Stimulated activated CD4-positive, alpha-beta T cell treated with anti-CD3 and anti-CD28 coated beads, Interleukin-1b, Interleukin-23, amount 100 ng/mL, for 1 hour (primary cell): ENCODE measurements at regions not wholly inside any gene's neighbourhood (a gene's known extent, or its start where the extent isn't known, plus 50 kb on each side); places are given as distances from the start of the nearest gene placed in this dataset.
"Not testable (repeated sequence)": the region's sequence is repeated elsewhere in the genome, so short reads cannot be mapped to it uniquely, and the experiment has no call there.

ENCODE experiments used
- DNase-seq, 2 donors: peaks; one replicate each; pipeline ENCODE4 v3.0.0-alpha.2; 2020; ENCODE audit warnings: low read depth in 2 of 2

GRCh38 chr3:43838009-43838758 lies 147.4 kb downstream of the ABHD5 start:
- DNase-seq = no peak

- no peak for DNase-seq
Observed at GRCh38 chr3:43838877-43839276, 148.1 kb downstream of the ABHD5 start.

DNA sequence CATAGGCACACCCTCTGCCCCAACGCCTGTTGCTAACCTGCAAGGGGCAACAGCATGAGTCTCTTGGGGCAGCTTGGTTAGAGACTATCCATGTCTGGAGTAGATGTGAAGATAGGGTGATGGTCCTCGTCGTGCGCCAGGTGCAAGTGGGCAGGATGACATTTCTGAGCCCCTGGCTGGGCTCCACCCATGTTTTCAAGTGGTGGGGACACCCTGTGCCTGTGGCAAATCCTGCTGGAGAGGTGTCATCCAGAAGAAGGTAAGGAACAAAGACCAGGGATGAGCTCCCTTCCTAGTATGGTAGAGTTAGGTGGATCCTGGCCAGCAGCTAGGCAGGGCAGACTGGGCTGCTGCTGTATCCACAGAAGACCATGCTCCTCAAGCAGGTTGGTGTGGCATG lies 152.6 kb downstream of the ABHD5 start:
- no peak for DNase-seq

DNA sequence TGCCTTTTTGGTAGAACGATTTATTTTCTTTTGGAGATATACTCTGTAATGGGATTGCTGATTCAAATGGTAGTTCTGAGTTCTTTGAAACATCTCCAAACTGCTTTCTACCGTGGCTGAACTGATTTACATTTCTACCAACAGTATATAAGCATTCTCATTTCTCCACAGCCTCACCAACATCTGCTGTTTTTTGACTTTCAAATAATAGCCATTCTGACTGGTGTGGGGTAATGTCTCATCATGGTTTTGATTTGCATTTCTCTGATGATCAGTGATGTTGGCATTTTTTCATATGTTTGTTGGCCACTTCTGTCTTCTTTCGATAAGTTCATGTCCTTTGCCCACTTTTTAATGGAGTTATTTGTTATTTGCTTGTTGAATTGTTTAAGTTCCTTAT lies 154.0 kb downstream of the ABHD5 start:
- DNase-seq = no peak

DNA sequence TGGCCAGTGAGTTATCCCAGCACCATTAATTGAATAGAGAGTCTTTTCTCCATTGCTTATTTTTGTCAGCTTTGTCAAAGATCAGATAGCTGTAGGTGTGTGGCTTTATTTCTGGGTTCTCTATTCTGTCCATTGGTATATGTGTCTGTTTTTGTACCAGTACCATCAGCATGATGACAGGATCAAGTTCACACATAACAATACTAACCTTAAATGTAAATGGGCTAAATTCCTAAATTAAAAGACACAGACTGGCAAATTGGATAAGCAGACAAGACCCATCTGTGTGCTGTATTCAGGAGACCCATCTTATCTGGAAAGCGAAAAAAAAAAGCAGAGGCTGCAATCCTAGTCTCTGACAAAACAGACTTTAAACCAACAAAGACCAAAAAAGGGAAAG lies 154.8 kb downstream of the ABHD5 start:
- DNase-seq = not testable (repeated sequence)

GRCh38 chr3:43852066-43852465 lies 161.3 kb downstream of the ABHD5 start:
- no peak for DNase-seq

DNA sequence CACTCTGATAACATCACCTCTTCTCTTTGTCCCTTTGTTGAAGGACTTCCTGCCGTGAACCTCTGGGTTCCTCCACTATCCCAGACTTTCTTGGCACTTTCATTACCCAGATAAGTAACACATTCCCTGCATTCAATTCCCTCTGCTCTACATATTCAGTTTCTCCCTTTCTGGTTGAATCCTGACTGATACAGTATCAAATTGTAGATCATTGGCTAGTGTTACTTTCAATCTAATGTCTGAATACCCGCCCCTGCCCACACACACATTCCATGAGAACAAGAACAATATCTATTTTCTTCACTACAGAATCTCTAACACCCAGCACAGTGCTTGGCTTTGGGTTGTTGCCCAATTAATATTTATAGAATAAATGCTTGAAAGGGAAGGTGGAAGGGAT lies 163.5 kb downstream of the ABHD5 start:
- DNase-seq = no peak

- no peak for DNase-seq
Observed at GRCh38 chr3:43854916-43855315, 164.2 kb downstream of the ABHD5 start.

DNA sequence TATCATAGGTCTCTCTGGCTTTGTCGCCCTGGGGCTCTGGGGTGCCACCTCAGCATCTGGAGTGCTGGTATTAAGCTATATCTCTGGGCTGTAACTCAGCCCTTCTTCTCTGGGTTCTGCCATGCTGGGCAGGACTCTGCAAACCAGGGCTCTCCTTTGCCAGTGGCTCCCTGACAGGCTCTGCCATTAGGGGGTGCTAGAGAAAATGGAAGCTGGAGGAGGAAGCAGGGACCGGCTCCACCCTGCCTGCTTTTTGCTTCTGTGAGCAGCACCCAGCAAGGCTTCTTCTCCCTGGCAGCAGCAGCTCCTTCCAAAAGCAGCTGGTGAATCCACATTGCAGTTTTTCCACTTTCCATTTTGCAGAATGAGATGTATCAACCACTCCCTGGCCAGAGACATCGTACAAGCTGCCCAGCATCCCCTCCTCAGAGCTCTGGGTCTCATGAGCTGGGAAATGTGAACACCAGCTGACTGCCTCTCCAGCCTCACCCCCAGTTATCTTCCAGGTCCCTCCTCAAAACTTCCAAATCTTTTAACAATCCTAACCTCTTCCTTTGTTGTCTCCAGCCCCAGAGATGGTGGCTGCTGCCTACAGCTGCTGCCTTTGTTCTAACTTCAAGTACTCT lies 165.0 kb downstream of the ABHD5 start:
- DNase-seq = peak in 1 of 2 donors; percentile 2

GRCh38 chr3:43856351-43856750 lies 165.6 kb downstream of the ABHD5 start:
- no peak for DNase-seq

DNA sequence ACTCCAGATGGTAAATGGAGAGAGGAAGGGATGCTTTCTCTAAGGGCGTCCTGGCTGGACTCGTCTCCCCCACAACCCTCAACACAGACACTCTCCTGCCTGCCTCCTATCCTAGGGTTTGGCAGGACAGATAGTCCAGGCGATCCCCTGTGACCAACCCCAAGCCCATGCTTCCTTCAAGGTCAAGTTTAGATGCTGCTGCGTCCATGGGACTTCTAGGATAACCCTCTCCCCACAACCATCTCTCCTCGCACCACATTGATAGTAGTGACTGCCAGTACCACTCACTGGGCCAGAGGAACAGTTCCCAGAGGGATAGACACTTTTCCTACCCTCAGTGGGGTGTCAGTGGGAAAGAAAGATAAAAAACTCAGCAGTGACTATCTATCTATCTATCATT lies 166.0 kb downstream of the ABHD5 start:
- DNase-seq = no peak

GRCh38 chr3:43857361-43858293 lies 166.9 kb downstream of the ABHD5 start:
- DNase-seq = no peak

DNA sequence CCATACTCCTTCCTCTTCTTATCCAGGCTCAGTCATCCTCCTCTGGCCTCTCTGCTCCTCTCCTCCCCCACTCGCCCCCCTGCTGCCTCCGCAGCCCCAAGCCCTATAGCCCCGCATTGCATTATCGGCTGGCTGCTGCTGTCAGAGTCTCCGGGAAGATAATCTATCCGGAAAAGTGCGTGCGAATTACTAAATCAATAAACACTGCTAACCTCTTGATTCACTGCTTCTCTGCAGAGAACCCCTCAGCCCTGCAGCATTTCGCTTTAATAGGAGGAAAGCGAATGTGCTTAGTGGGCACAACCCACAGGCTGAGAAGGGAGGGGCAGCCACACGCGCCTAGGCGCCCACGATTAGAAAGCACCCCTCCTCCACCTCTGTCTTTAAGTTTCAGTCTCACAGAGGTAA lies 167.6 kb downstream of the ABHD5 start:
- no peak for DNase-seq

DNA sequence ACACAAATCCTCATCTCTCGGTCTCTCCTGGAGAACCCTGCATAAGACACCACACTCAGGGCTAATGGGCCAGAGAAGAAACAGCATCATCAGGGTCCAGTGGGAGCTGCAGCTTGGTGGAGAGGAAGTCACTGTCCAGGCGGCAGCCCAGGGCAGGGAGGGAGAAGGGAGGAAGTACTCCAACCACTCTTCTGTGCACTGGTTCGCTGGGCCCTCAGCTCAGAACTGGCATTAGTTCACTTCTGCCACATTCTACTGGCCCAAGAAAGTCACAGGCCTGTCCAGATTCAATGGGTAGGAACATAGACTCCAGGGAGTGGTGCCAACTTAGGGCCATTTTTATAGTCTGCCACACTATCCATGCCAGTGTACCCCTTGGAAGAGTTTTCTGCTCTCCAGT lies 169.0 kb downstream of the ABHD5 start:
- no peak for DNase-seq

DNA sequence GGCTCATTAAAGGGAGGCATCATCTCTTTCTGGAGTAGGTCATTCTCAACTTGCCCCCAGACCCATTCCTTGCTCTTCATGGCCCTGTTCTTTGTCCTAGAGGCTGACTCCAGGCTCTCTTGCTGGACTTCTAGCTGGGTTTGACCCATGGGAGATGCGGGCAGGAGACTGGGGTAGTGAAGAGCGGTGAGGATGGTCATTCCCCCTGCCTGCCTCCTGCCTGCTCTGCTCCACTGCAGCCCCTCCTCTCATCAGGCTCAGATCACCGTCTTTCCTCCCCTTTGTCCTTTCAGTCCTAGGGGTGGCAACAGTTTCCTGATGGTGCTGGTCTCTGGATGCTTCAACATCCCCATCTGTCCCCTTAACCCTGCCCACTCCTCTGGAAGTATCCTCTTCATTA lies 170.9 kb downstream of the ABHD5 start:
- DNase-seq = no peak

- DNase-seq = no peak
Observed at GRCh38 chr3:43862470-43862869, 171.7 kb downstream of the ABHD5 start.

DNA sequence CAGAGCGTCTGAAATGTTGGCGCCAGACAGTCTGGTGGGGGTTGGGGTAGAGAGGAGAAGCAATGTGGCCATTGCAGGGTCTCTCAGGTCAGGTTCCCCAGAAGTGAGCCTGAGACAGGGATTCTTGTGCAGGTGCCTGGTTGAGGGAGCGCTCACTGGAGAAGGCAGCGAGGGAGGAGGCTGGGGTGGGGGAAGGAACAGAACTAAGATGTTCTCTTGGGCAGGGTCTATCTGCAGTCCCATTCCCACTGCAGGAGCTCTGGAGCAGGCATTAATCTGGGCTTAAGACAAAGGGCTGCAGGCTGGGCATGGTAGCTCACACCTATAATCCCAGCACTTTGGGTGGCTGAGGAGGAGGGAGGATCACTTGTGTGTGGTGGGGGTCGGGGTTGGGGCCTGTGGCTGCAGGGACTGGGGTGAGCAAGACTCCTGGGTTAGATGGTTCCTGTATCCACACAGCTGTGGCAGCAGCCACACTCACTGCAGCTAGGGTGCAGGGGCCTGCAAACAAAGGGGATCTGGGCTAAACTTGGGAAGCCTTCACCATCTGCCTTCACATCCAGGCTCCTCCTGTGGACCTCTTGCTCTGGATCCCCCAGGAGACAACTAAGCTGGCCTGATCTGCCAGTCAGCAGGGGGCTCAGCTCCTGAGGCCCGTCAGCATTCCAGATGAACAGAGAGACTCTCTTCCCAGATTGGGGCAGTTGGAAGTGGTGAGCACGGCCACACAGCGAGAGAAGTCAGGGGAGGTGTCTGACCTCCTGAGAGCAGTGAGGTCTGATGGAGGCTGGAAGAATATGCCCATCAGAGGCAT lies 172.5 kb downstream of the ABHD5 start:
- DNase-seq = no peak

DNA sequence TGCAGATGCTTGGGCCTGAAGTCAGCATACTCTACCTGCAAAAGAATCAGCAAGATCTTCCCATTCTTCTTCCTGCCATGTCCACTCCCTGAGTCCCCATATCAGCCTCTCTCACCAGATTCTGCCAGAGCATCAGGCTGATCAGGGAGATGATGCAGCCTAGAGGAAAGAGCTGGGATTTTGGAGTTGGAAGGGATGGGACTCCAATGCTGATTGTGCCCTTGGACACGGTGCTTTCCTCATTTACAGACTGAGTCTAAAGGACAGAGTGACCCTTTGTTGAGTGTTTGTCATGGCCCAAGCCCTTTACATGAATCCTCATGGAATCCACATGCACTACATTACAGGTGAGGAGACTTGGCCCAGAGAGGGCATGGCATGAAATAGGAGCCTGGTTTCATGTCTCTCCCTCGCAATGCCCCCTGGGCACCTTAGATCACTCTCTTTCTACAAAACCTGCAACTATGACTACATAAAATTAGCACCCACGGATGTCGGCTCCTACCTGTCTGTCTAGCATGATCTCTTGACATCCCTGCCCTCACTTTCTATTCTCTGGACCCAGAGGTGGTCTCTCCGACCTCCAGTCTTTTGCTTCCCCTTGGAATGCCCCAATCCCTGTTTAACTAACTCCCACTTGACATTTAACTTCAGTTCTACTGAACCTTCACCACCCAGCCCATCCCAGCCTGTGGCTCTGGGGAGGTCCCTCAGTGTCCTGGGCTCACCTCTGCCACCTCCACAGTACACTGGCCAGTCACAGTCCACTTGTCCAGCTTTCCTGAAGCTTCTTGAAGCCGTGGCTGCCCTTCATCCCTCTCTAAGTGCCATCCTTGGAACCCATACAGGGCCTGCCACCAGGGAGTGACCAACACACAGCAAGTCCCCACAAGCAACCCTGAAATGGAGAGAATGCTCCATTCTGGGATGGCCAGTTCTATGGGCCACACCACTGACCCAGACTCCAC lies 173.5 kb downstream of the ABHD5 start:
- no peak for DNase-seq

- no peak for DNase-seq
Observed at GRCh38 chr3:43865351-43865750, 174.6 kb downstream of the ABHD5 start.

DNA sequence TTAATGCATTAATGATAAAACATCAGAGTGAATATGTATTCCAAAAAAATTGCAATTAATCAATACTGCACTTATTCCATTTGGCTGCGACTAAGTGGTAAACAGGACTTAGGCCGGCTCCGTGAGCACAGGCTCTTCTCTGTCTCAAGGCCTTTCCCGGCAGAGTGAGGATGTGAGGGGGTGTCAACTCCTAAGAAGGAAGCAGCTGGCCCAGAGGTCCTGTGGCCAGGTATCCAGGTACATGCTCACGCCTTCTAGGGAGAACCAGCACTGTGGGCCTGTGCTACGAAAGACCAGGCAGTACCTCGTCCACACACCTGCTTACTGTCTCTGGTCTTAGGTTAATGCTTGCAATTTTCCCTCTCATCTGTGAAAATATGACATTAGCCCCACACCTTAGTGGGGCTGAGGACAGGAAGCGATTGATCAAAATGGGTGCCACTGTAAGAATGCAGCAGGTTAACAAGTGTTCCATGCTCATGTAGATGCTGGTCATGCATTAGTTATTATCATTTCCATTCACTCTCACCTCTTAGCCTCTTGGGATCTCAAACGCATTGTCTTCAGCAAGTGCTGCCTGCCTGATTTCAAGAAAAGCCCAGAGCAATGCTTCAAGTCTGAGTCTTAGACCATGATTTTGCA lies 175.3 kb downstream of the ABHD5 start:
- no peak for DNase-seq
